ENCODE measurements at regions not wholly inside any gene's neighbourhood (a gene's known extent, or its start where the extent isn't known, plus 50 kb on each side); places are given as distances from the start of the nearest gene placed in this dataset.

- DNase-seq: no peak
Measured at GRCh38 chr5:3827624-3828023, 232.0 kb downstream of the IRX1 start.

GRCh38 chr5:3828761-3829160, 233.1 kb downstream of the IRX1 start:
- DNase-seq: no peak

GRCh38 chr5:3833566-3833965, 237.9 kb downstream of the IRX1 start:
- no peak for DNase-seq

GRCh38 chr5:3835811-3836210, 240.2 kb downstream of the IRX1 start:
- DNase-seq: no peak

- no peak for DNase-seq
Measured at GRCh38 chr5:3836528-3836927, 240.9 kb downstream of the IRX1 start.

GRCh38 chr5:3837506-3837905, 241.9 kb downstream of the IRX1 start:
- DNase-seq: no peak

- no peak for DNase-seq
Measured at GRCh38 chr5:3839151-3839550, 243.5 kb downstream of the IRX1 start.

- DNase-seq: no peak
Measured at GRCh38 chr5:3842591-3842990, 247.0 kb downstream of the IRX1 start.

GRCh38 chr5:3843706-3844105, 248.1 kb downstream of the IRX1 start:
- no peak for DNase-seq

- no peak for DNase-seq
Measured at GRCh38 chr5:3844266-3844665, 248.6 kb downstream of the IRX1 start.

- DNase-seq: no peak
Measured at GRCh38 chr5:3845230-3845629, 249.6 kb downstream of the IRX1 start.

- no peak for DNase-seq
Measured at GRCh38 chr5:3852161-3852916, 256.7 kb downstream of the IRX1 start.

- DNase-seq: no peak
Measured at GRCh38 chr5:3853362-3853761, 257.7 kb downstream of the IRX1 start.

GRCh38 chr5:3854188-3854821, 258.7 kb downstream of the IRX1 start:
- DNase-seq: no peak

GRCh38 chr5:3856036-3856435, 260.4 kb downstream of the IRX1 start:
- DNase-seq: no peak

GRCh38 chr5:3858524-3858923, 262.9 kb downstream of the IRX1 start:
- no peak for DNase-seq

GRCh38 chr5:3862906-3863305, 267.3 kb downstream of the IRX1 start:
- no peak for DNase-seq

GRCh38 chr5:3875144-3875543, 279.5 kb downstream of the IRX1 start:
- no peak for DNase-seq

- no peak for DNase-seq
Measured at GRCh38 chr5:3878267-3878666, 282.6 kb downstream of the IRX1 start.

GRCh38 chr5:3883040-3883439, 287.4 kb downstream of the IRX1 start:
- DNase-seq: no peak

- no peak for DNase-seq
Measured at GRCh38 chr5:3886524-3887451, 291.2 kb downstream of the IRX1 start.

- no peak for DNase-seq
Measured at GRCh38 chr5:3888310-3888709, 292.7 kb downstream of the IRX1 start.

GRCh38 chr5:3889412-3890142, 293.9 kb downstream of the IRX1 start:
- DNase-seq: no peak

All from GF-D8 (cell line).